ENCODE measurements at regions not wholly inside any gene's neighbourhood (a gene's known extent, or its start where the extent isn't known, plus 50 kb on each side); places are given as distances from the start of the nearest gene placed in this dataset.

DNA sequence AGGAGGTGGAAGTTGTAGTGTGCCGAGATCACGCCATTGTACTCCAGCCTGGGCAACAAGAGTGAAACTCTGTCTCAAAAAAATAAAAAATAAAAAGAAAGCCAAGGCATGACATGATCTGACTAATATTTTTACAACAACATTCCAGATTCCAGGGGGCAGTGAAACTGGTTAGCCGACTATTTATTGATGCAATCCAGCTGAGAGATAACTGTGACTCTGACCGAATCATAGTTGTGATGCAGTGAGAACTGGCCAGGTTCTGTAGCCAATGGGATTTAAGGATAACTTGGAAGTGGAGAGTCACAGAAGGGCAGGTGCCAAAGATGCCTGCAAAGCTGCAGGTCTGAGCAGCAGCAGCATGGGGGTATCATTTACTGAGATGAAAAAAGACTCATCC is 82.9 kb upstream of the TSHZ2 start:
- H3K36me3 ChIP-seq (ENCODE audit: control insufficient read depth in 4 of 4, insufficient read depth in 3 of 4, low read depth in 1 of 4, low read length in 3 of 4), result no peaks in the 10 kb centered on the region
- 82% methylated on average over 4 of the region's 4 CpGs for WGBS
- no peaks in the 10 kb centered on the region for H3K27me3 ChIP-seq (ENCODE audit: control insufficient read depth in 4 of 4, insufficient read depth in 4 of 4, low read length in 3 of 4)
- no peak for DNase-seq (ENCODE audit: low spot score)
- no peaks in the 10 kb centered on the region for H3K4me1 ChIP-seq (ENCODE audit: control insufficient read depth in 4 of 4, insufficient read depth in 4 of 4, low read length in 3 of 4)
- H3K9ac ChIP-seq (ENCODE audit: low read depth in 1 of 2, low read length in 2 of 2), result no peak overlapping the region
- TF ChIP-seq, protein P1, sequence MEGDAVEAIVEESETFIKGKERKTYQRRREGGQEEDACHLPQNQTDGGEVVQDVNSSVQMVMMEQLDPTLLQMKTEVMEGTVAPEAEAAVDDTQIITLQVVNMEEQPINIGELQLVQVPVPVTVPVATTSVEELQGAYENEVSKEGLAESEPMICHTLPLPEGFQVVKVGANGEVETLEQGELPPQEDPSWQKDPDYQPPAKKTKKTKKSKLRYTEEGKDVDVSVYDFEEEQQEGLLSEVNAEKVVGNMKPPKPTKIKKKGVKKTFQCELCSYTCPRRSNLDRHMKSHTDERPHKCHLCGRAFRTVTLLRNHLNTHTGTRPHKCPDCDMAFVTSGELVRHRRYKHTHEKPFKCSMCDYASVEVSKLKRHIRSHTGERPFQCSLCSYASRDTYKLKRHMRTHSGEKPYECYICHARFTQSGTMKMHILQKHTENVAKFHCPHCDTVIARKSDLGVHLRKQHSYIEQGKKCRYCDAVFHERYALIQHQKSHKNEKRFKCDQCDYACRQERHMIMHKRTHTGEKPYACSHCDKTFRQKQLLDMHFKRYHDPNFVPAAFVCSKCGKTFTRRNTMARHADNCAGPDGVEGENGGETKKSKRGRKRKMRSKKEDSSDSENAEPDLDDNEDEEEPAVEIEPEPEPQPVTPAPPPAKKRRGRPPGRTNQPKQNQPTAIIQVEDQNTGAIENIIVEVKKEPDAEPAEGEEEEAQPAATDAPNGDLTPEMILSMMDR (IDR thresholded peaks at IDR 0.05; ENCODE audit: low read depth, low read length, missing input control), result no peak
- TF ChIP-seq, protein P2, sequence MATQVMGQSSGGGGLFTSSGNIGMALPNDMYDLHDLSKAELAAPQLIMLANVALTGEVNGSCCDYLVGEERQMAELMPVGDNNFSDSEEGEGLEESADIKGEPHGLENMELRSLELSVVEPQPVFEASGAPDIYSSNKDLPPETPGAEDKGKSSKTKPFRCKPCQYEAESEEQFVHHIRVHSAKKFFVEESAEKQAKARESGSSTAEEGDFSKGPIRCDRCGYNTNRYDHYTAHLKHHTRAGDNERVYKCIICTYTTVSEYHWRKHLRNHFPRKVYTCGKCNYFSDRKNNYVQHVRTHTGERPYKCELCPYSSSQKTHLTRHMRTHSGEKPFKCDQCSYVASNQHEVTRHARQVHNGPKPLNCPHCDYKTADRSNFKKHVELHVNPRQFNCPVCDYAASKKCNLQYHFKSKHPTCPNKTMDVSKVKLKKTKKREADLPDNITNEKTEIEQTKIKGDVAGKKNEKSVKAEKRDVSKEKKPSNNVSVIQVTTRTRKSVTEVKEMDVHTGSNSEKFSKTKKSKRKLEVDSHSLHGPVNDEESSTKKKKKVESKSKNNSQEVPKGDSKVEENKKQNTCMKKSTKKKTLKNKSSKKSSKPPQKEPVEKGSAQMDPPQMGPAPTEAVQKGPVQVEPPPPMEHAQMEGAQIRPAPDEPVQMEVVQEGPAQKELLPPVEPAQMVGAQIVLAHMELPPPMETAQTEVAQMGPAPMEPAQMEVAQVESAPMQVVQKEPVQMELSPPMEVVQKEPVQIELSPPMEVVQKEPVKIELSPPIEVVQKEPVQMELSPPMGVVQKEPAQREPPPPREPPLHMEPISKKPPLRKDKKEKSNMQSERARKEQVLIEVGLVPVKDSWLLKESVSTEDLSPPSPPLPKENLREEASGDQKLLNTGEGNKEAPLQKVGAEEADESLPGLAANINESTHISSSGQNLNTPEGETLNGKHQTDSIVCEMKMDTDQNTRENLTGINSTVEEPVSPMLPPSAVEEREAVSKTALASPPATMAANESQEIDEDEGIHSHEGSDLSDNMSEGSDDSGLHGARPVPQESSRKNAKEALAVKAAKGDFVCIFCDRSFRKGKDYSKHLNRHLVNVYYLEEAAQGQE (IDR thresholded peaks at IDR 0.05), result no peak
- TF ChIP-seq NR2F2 (IDR thresholded peaks at IDR 0.05), result no peak
- TF ChIP-seq, protein P3, sequence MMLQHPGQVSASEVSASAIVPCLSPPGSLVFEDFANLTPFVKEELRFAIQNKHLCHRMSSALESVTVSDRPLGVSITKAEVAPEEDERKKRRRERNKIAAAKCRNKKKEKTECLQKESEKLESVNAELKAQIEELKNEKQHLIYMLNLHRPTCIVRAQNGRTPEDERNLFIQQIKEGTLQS (IDR thresholded peaks at IDR 0.05), result no peak
- H3K27ac ChIP-seq (ENCODE audit: low read depth in 1 of 2, low read length in 2 of 2), result no peak overlapping the region
- H3K9me3 ChIP-seq (ENCODE audit: control insufficient read depth in 4 of 4, low read length in 3 of 4), result no peaks in the 10 kb centered on the region
- no peak overlapping the region for H3K4me3 ChIP-seq (ENCODE audit: low read depth in 1 of 3, low read length in 3 of 3)

DNA sequence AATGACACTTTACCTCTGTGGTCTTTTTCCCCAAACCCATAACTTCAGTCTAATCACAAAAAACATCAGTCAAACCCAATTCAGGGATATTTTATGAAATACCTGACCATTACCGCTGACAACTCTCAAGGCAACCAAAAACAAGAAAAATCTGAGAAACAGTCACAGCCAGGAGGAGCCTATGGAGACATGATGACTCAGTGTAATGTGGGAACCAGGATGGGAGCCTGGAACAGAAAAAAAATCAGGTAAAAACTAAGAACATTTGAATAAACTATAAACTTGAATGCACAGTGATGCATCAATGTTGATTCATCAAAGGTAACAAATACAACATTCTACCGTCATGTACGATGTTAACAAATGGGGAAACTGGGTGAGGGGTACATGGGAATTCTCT is 84.1 kb upstream of the TSHZ2 start:
- no peak overlapping the region for H3K27ac ChIP-seq (ENCODE audit: low read depth in 1 of 2, low read length in 2 of 2)
- 95% methylated on average over 3 of the region's 3 CpGs for WGBS
- H3K9ac ChIP-seq (ENCODE audit: low read depth in 1 of 2, low read length in 2 of 2), result no peak overlapping the region
- no peak overlapping the region for H3K4me3 ChIP-seq (ENCODE audit: low read depth in 1 of 3, low read length in 3 of 3)
- TF ChIP-seq, protein P1 (IDR thresholded peaks at IDR 0.05; ENCODE audit: low read depth, low read length, missing input control), result no peak
- TF ChIP-seq HNF4A (conservative IDR thresholded peaks at IDR 0.05) (no peak), YY1 (IDR thresholded peaks at IDR 0.05) (no peak), GABPA (IDR thresholded peaks at IDR 0.05 in 1 of 2, conservative IDR thresholded peaks at IDR 0.05 in 1 of 2) (no peak), EGR1 (IDR thresholded peaks at IDR 0.05; ENCODE audit: low read depth in 2 of 2) (no peak), RAD21 (IDR thresholded peaks at IDR 0.05) (no peak), FOXA1 (IDR thresholded peaks at IDR 0.05) (no peak), NR2F2 (IDR thresholded peaks at IDR 0.05) (no peak), TAF1 (conservative IDR thresholded peaks at IDR 0.05) (no peak), SP1 (IDR thresholded peaks at IDR 0.05) (no peak), JUND (IDR thresholded peaks at IDR 0.05) (no peak), RXRA (IDR thresholded peaks at IDR 0.05) (no peak), HNF4G (IDR thresholded peaks at IDR 0.05) (no peak)
- TF ChIP-seq, protein P4, sequence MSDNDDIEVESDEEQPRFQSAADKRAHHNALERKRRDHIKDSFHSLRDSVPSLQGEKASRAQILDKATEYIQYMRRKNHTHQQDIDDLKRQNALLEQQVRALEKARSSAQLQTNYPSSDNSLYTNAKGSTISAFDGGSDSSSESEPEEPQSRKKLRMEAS (IDR thresholded peaks at IDR 0.05), result no peak
- TF ChIP-seq, protein P3 (IDR thresholded peaks at IDR 0.05), result no peak
- TF ChIP-seq, protein P5, sequence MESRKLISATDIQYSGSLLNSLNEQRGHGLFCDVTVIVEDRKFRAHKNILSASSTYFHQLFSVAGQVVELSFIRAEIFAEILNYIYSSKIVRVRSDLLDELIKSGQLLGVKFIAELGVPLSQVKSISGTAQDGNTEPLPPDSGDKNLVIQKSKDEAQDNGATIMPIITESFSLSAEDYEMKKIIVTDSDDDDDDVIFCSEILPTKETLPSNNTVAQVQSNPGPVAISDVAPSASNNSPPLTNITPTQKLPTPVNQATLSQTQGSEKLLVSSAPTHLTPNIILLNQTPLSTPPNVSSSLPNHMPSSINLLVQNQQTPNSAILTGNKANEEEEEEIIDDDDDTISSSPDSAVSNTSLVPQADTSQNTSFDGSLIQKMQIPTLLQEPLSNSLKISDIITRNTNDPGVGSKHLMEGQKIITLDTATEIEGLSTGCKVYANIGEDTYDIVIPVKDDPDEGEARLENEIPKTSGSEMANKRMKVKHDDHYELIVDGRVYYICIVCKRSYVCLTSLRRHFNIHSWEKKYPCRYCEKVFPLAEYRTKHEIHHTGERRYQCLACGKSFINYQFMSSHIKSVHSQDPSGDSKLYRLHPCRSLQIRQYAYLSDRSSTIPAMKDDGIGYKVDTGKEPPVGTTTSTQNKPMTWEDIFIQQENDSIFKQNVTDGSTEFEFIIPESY (IDR thresholded peaks at IDR 0.05), result no peak
- DNase-seq (ENCODE audit: low spot score), result no peak
- no peaks in the 10 kb centered on the region for H3K9me3 ChIP-seq (ENCODE audit: control insufficient read depth in 4 of 4, low read length in 3 of 4)
- no peaks in the 10 kb centered on the region for H3K27me3 ChIP-seq (ENCODE audit: control insufficient read depth in 4 of 4, insufficient read depth in 4 of 4, low read length in 3 of 4)
- no peaks in the 10 kb centered on the region for H3K4me1 ChIP-seq (ENCODE audit: control insufficient read depth in 4 of 4, insufficient read depth in 4 of 4, low read length in 3 of 4)
- H3K36me3 ChIP-seq (ENCODE audit: control insufficient read depth in 4 of 4, insufficient read depth in 3 of 4, low read depth in 1 of 4, low read length in 3 of 4), result no peaks in the 10 kb centered on the region
